GM23338 (cell line): ENCODE measurements at regions not wholly inside any gene's neighbourhood (a gene's known extent, or its start where the extent isn't known, plus 50 kb on each side); places are given as distances from the start of the nearest gene placed in this dataset.

Source experiments
- ATAC-seq: fragments of 200-7000 bp; cut with Tn5 transposase; 3 replicates; pipeline ENCODE4 v1.9.1; 2020
- DNase-seq: peaks from one replicate; pipeline ENCODE4 v3.0.0-alpha.2; 2015; ENCODE audit warnings: low spot score
- H2AFZ ChIP-seq: fragments of 200-600 bp; sonication (generic); 2 replicates; pipeline ENCODE4 v1.8.0; 2016; ENCODE audit warnings: antibody characterized with exemption, mild to moderate bottlenecking, moderate library complexity
- H3F3A ChIP-seq: fragments of 200-600 bp; sonication (generic); replicated peaks from 2 replicates; pipeline ENCODE4 v1.8.0; 2017; ENCODE audit warnings: antibody characterized with exemption, mixed run types, low read depth
- H3K27ac ChIP-seq: fragments of 200-600 bp; sonication (generic); 2 replicates; pipeline ENCODE4 v1.6.1; 2016; ENCODE audit warnings: low read depth
- H3K27me3 ChIP-seq: fragments of 200-600 bp; sonication (generic); 2 replicates; pipeline ENCODE4 v1.8.0; 2016; ENCODE audit warnings: mild to moderate bottlenecking, mixed run types, moderate library complexity; ENCODE audit not compliant: insufficient read depth
- H3K36me3 ChIP-seq: fragments of 200-600 bp; sonication (generic); 2 replicates; pipeline ENCODE4 v1.8.0; 2016; ENCODE audit warnings: mild to moderate bottlenecking; ENCODE audit not compliant: insufficient read depth
- H3K4me1 ChIP-seq: fragments of 200-600 bp; sonication (generic); 2 replicates; pipeline ENCODE4 v1.8.0; 2016; ENCODE audit warnings: mild to moderate bottlenecking, moderate library complexity; ENCODE audit not compliant: insufficient read depth
- H3K4me2 ChIP-seq: fragments of 200-600 bp; sonication (generic); 2 replicates; pipeline ENCODE4 v1.7.1; 2017; ENCODE audit warnings: mixed run types
- H3K4me3 ChIP-seq: fragments of 200-600 bp; sonication (generic); 2 replicates; pipeline ENCODE4 v1.6.1; 2016; ENCODE audit warnings: mixed run types
- H3K79me2 ChIP-seq: fragments of 200-600 bp; sonication (generic); replicated peaks from 2 replicates; pipeline ENCODE4 v1.8.0; 2017; ENCODE audit warnings: mild to moderate bottlenecking; ENCODE audit not compliant: insufficient read depth
- H3K9me2 ChIP-seq: fragments of 200-600 bp; sonication (generic); 2 replicates; pipeline ENCODE4 v1.8.0; 2017; ENCODE audit not compliant: insufficient read depth
- H4K20me1 ChIP-seq: fragments of 200-600 bp; sonication (generic); replicated peaks from 2 replicates; pipeline ENCODE4 v1.8.0; 2017; ENCODE audit warnings: mild to moderate bottlenecking; ENCODE audit not compliant: insufficient read depth
- H3K27ac Mint-ChIP-seq: 2 replicates; pipeline ENCODE4 v1.8.0; 2020; ENCODE audit warnings: inconsistent platforms, mild to moderate bottlenecking, moderate library complexity, mixed read lengths
- H3K27me3 Mint-ChIP-seq: 3 replicates; pipeline ENCODE4 v1.8.0; 2022; ENCODE audit warnings: low read depth, mild to moderate bottlenecking, moderate library complexity, mixed read lengths, inconsistent platforms; ENCODE audit not compliant: insufficient read depth, poor library complexity
- H3K36me3 Mint-ChIP-seq: 3 replicates; pipeline ENCODE4 v1.8.0; 2021; ENCODE audit warnings: low read depth, mild to moderate bottlenecking, inconsistent platforms, moderate library complexity, mixed read lengths
- H3K4me1 Mint-ChIP-seq: 3 replicates; pipeline ENCODE4 v1.8.0; 2020; ENCODE audit warnings: mild to moderate bottlenecking, inconsistent platforms, mixed read lengths
- H3K4me3 Mint-ChIP-seq: 3 replicates; pipeline ENCODE4 v1.8.0; 2021; ENCODE audit warnings: moderate library complexity, mild to moderate bottlenecking, inconsistent platforms, mixed read lengths
- H3K9me3 Mint-ChIP-seq: 3 replicates; pipeline ENCODE4 v1.8.0; 2020; ENCODE audit warnings: moderate library complexity, mild to moderate bottlenecking, inconsistent platforms, mixed read lengths
- EZH2 ChIP-seq: fragments of 200-600 bp; sonication (generic); IDR thresholded peaks from one replicate; pipeline ENCODE4 v1.8.0; 2017; ENCODE audit warnings: antibody characterized with exemption, mild to moderate bottlenecking, low read depth; ENCODE audit not compliant: unreplicated experiment
- EZH2phosphoT487 ChIP-seq: fragments of 200-600 bp; sonication (generic); IDR thresholded peaks from one replicate; pipeline ENCODE4 v1.8.1; 2018; ENCODE audit warnings: antibody characterized with exemption; ENCODE audit not compliant: unreplicated experiment
- NANOG ChIP-seq: IDR thresholded peaks from 2 replicates; pipeline ENCODE4 v1.6.1; 2016; ENCODE audit warnings: antibody characterized with exemption, borderline replicate concordance
- STAT1 ChIP-seq: IDR thresholded peaks from one replicate; pipeline ENCODE4 v1.6.1; 2016; ENCODE audit warnings: antibody characterized with exemption; ENCODE audit not compliant: unreplicated experiment
- ZNF114 ChIP-seq: fragments of 250-450 bp; sonication (Bioruptor Pico); IDR thresholded peaks from 2 replicates; pipeline ENCODE4 v1.5.0; 2020; ENCODE audit warnings: mild to moderate bottlenecking, moderate library complexity
- TF ChIP-seq, protein P1 (sequence below): IDR thresholded peaks from one replicate; pipeline ENCODE4 v1.6.1; 2018; ENCODE audit warnings: antibody characterized with exemption; ENCODE audit not compliant: unreplicated experiment
- TF ChIP-seq, protein P2 (sequence below): fragments of 250-450 bp; sonication (Bioruptor Pico); IDR thresholded peaks from 2 replicates; pipeline ENCODE4 v1.5.0; 2020; ENCODE audit warnings: mild to moderate bottlenecking, moderate library complexity
- TF ChIP-seq, protein P3 (sequence below), 2 experiments: fragments of 200-600 bp in 1 of 2; sonication (generic) in 1 of 2; conservative IDR thresholded peaks; 2 replicates each; pipeline versions ENCODE4 v1.5.1 to v1.6.1; 2016 to 2017; ENCODE audit warnings: antibody characterized with exemption in 2 of 2, low read depth in 2 of 2, mild to moderate bottlenecking in 2 of 2, moderate library complexity in 1 of 2
- TF ChIP-seq, protein P4 (sequence below): IDR thresholded peaks from 2 replicates; pipeline ENCODE4 v1.6.1; 2016; ENCODE audit warnings: antibody characterized with exemption

DNA sequence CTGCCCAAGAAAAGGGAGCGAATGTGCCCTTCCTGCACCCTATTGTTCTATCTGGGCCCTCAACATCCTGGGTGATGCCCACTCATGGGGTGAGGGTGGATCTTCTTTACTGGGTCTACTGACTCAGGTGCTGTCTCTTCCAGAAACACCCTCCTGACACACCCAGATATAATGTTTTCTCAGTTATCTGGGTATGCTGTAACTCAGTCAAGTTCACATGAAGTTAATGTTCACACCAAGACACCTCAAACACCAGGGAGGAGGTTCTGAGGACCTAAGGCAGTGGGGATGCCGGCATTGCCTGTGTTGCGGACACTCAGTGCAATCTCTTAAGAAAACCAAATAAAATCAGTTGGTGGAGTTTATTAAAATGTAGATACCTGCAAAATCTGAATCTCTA is 500.9 kb downstream of the BCL11A start (continued):
- TF ChIP-seq, protein P1, sequence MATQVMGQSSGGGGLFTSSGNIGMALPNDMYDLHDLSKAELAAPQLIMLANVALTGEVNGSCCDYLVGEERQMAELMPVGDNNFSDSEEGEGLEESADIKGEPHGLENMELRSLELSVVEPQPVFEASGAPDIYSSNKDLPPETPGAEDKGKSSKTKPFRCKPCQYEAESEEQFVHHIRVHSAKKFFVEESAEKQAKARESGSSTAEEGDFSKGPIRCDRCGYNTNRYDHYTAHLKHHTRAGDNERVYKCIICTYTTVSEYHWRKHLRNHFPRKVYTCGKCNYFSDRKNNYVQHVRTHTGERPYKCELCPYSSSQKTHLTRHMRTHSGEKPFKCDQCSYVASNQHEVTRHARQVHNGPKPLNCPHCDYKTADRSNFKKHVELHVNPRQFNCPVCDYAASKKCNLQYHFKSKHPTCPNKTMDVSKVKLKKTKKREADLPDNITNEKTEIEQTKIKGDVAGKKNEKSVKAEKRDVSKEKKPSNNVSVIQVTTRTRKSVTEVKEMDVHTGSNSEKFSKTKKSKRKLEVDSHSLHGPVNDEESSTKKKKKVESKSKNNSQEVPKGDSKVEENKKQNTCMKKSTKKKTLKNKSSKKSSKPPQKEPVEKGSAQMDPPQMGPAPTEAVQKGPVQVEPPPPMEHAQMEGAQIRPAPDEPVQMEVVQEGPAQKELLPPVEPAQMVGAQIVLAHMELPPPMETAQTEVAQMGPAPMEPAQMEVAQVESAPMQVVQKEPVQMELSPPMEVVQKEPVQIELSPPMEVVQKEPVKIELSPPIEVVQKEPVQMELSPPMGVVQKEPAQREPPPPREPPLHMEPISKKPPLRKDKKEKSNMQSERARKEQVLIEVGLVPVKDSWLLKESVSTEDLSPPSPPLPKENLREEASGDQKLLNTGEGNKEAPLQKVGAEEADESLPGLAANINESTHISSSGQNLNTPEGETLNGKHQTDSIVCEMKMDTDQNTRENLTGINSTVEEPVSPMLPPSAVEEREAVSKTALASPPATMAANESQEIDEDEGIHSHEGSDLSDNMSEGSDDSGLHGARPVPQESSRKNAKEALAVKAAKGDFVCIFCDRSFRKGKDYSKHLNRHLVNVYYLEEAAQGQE = no peak
- TF ChIP-seq NANOG (no peak), ZNF114 (CRISPR knock-in tag) (no peak), EZH2 (no peak), EZH2phosphoT487 (no peak)

DNA sequence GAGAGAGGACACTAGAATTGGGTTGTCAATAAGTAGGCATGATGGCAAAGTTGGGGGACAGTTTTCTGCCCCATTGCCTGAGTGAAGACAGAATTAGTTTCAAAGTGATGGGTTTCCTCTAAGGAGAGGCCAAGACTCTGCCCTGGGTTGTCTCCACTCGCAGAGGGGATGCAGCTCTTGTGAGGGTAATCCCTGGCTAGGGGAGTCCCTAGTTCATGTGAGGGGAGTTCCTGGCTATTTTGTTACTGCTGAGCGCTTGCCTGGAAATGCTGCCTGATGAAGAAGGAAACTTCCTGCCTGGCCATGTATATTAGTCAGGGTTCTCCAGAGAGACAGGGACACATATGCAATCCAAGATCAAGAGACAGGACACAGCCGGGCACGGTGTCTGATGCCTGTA is 501.5 kb downstream of the BCL11A start:
- Mint-ChIP-seq H3K9me3 (peaks cover 4% of the 10 kb centered on the region; the same call in 1 of the 3 replicates), H3K27ac (no peak overlapping the region), H3K36me3 (no peaks in the 10 kb centered on the region), H3K4me3 (no peak overlapping the region), H3K27me3 (peaks cover 6% of the 10 kb centered on the region), H3K4me1 (peaks cover 32% of the 10 kb centered on the region)
- no peak overlapping the region for H3K27ac ChIP-seq
- ATAC-seq (no peak), DNase-seq (no peak)
- no peaks in the 10 kb centered on the region for H3K27me3 ChIP-seq
- peaks cover 17% of the 10 kb centered on the region for H3K4me1 ChIP-seq
- no peaks in the 10 kb centered on the region for H3K79me2 ChIP-seq
- H3K4me2 ChIP-seq = no peak overlapping the region
- H3K4me3 ChIP-seq = no peak overlapping the region
- H2AFZ ChIP-seq = no peak overlapping the region
- H4K20me1 ChIP-seq = no peaks in the 10 kb centered on the region
- H3K9me2 ChIP-seq = peaks cover 13% of the 10 kb centered on the region; the same call in 1 of the 2 replicates
- H3F3A ChIP-seq = no peaks in the 10 kb centered on the region
- H3K36me3 ChIP-seq = no peaks in the 10 kb centered on the region
- TF ChIP-seq EZH2phosphoT487 (no peak), STAT1 (no peak)
- TF ChIP-seq, protein P2, sequence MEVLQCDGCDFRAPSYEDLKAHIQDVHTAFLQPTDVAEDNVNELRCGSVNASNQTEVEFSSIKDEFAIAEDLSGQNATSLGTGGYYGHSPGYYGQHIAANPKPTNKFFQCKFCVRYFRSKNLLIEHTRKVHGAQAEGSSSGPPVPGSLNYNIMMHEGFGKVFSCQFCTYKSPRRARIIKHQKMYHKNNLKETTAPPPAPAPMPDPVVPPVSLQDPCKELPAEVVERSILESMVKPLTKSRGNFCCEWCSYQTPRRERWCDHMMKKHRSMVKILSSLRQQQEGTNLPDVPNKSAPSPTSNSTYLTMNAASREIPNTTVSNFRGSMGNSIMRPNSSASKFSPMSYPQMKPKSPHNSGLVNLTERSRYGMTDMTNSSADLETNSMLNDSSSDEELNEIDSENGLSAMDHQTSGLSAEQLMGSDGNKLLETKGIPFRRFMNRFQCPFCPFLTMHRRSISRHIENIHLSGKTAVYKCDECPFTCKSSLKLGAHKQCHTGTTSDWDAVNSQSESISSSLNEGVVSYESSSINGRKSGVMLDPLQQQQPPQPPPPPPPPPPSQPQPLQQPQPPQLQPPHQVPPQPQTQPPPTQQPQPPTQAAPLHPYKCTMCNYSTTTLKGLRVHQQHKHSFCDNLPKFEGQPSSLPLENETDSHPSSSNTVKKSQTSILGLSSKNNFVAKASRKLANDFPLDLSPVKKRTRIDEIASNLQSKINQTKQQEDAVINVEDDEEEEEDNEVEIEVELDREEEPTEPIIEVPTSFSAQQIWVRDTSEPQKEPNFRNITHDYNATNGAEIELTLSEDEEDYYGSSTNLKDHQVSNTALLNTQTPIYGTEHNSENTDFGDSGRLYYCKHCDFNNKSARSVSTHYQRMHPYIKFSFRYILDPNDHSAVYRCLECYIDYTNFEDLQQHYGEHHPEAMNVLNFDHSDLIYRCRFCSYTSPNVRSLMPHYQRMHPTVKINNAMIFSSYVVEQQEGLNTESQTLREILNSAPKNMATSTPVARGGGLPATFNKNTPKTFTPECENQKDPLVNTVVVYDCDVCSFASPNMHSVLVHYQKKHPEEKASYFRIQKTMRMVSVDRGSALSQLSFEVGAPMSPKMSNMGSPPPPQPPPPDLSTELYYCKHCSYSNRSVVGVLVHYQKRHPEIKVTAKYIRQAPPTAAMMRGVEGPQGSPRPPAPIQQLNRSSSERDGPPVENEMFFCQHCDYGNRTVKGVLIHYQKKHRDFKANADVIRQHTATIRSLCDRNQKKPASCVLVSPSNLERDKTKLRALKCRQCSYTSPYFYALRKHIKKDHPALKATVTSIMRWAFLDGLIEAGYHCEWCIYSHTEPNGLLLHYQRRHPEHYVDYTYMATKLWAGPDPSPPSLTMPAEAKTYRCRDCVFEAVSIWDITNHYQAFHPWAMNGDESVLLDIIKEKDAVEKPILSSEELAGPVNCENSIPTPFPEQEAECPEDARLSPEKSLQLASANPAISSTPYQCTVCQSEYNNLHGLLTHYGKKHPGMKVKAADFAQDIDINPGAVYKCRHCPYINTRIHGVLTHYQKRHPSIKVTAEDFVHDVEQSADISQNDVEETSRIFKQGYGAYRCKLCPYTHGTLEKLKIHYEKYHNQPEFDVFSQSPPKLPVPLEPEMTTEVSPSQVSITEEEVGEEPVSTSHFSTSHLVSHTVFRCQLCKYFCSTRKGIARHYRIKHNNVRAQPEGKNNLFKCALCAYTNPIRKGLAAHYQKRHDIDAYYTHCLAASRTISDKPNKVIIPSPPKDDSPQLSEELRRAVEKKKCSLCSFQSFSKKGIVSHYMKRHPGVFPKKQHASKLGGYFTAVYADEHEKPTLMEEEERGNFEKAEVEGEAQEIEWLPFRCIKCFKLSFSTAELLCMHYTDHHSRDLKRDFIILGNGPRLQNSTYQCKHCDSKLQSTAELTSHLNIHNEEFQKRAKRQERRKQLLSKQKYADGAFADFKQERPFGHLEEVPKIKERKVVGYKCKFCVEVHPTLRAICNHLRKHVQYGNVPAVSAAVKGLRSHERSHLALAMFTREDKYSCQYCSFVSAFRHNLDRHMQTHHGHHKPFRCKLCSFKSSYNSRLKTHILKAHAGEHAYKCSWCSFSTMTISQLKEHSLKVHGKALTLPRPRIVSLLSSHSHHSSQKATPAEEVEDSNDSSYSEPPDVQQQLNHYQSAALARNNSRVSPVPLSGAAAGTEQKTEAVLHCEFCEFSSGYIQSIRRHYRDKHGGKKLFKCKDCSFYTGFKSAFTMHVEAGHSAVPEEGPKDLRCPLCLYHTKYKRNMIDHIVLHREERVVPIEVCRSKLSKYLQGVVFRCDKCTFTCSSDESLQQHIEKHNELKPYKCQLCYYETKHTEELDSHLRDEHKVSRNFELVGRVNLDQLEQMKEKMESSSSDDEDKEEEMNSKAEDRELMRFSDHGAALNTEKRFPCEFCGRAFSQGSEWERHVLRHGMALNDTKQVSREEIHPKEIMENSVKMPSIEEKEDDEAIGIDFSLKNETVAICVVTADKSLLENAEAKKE (CRISPR knock-in tag) = no peak
- TF ChIP-seq, protein P3, sequence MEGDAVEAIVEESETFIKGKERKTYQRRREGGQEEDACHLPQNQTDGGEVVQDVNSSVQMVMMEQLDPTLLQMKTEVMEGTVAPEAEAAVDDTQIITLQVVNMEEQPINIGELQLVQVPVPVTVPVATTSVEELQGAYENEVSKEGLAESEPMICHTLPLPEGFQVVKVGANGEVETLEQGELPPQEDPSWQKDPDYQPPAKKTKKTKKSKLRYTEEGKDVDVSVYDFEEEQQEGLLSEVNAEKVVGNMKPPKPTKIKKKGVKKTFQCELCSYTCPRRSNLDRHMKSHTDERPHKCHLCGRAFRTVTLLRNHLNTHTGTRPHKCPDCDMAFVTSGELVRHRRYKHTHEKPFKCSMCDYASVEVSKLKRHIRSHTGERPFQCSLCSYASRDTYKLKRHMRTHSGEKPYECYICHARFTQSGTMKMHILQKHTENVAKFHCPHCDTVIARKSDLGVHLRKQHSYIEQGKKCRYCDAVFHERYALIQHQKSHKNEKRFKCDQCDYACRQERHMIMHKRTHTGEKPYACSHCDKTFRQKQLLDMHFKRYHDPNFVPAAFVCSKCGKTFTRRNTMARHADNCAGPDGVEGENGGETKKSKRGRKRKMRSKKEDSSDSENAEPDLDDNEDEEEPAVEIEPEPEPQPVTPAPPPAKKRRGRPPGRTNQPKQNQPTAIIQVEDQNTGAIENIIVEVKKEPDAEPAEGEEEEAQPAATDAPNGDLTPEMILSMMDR (conservative IDR thresholded peaks at IDR 0.05; ENCODE audit: low read depth in 2 of 2) = no peak
- TF ChIP-seq, protein P4, sequence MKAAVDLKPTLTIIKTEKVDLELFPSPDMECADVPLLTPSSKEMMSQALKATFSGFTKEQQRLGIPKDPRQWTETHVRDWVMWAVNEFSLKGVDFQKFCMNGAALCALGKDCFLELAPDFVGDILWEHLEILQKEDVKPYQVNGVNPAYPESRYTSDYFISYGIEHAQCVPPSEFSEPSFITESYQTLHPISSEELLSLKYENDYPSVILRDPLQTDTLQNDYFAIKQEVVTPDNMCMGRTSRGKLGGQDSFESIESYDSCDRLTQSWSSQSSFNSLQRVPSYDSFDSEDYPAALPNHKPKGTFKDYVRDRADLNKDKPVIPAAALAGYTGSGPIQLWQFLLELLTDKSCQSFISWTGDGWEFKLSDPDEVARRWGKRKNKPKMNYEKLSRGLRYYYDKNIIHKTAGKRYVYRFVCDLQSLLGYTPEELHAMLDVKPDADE = no peak
- TF ChIP-seq, protein P1 = no peak
